SIG-M5 treated with dmso at 0.1 percent for 504 hours (cell line): ENCODE measurements at regions not wholly inside any gene's neighbourhood (a gene's known extent, or its start where the extent isn't known, plus 50 kb on each side); places are given as distances from the start of the nearest gene placed in this dataset.

ENCODE experiments used
- DNase-seq: peaks from one replicate; lab custom pipeline; 2025; ENCODE audit not compliant: unreplicated experiment; lab: John Stamatoyannopoulos, UW

DNA sequence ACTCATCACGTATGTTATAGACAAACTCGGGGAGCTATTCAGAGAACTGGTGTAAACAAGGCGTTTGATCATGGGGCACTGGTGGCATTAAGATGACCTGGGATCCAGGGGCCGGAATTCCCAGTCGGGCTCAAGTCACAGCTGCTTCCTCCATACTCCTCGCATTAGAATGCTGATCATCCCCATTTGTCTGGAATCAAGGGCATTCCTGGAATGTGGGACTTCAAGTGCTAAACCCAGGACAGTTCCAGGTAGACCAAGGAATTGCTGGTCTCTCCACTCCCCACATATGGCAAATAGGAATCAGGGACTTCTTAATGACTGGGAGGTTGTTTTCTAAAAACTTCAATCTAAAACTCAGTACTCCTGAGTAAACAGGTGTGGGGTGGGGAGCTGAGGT, 355.7 kb upstream of the RAB6C start:
- no peak for DNase-seq

DNA sequence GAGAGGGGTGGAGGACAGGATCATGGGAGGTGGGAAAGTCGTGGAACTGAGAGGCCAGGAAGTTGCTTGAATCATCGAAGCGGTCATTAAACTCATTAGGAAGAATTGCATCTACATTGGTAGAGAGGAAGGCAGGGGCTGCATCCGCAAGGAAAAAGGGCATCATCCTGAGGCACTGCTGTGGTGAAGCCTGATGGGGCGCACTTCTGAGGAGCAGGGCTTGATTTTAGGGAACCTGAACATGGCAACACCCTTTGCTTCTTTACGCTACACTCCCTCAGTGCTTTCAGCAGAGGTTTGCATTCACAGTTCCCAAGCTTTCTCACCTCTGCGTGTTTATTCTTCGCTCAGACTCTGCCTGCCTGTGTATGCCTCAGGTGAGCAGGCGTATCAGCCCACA, 352.0 kb upstream of the RAB6C start:
- no peak for DNase-seq

GRCh38 chr2:129636692-129637091, 342.8 kb upstream of the RAB6C start:
- no peak for DNase-seq

GRCh38 chr2:129641371-129641770, 338.1 kb upstream of the RAB6C start:
- no peak for DNase-seq

DNA sequence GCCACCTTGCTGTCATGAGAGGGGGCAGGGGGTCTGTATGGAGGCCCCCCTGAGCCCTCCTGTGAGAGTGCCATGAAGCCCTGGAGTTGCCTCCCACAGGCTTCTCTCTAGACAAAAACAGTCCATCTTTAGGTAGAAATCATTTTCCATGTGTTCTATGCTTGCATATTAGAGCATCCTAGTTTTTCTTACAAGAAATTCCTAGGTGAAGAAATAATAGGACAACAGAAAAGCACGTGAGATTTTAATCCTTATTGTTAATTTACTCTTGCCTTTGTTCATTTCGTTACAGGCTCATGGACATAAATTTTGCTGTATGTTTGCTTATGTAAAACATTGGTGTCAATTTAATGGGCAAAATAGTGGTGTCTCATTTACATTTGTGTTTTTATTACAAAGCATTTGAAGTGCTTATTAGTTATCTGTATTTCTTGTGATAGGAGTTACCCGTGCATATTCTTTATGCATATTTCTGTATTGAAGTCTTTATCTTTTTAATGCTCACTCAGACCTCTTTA, 336.9 kb upstream of the RAB6C start:
- DNase-seq, result no peak

GRCh38 chr2:129645335-129645734, 334.1 kb upstream of the RAB6C start:
- DNase-seq, result no peak

GRCh38 chr2:129646107-129646506, 333.4 kb upstream of the RAB6C start:
- DNase-seq, result no peak

GRCh38 chr2:129653246-129653645, 326.2 kb upstream of the RAB6C start:
- no peak for DNase-seq

- DNase-seq, result no peak
Measured at GRCh38 chr2:129654331-129654730, 325.1 kb upstream of the RAB6C start.

DNA sequence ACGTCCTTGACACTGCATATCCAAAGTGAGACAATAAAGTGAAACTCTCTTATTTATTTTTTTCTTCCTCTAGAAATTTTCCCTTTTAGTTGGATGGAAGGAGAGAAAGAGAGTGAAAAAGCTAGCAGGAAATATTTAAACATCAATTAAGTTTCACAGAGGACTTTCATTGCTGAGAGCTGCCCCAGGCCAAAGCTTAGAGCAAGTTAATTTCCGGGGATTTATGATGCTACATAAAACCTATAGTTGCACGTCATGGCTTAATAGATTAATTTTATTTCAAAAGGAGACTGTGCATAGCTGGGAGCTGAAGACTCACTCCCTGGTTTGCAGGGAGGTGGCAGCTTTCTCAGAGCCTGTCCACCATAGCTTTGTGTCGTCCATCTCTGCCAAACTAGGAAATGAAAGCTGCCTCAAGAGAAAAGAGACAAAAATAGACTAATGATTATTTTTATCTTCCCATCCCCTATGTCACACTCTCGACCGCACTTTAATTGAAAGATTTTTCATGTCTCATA, 323.3 kb upstream of the RAB6C start:
- DNase-seq, result no peak

DNA sequence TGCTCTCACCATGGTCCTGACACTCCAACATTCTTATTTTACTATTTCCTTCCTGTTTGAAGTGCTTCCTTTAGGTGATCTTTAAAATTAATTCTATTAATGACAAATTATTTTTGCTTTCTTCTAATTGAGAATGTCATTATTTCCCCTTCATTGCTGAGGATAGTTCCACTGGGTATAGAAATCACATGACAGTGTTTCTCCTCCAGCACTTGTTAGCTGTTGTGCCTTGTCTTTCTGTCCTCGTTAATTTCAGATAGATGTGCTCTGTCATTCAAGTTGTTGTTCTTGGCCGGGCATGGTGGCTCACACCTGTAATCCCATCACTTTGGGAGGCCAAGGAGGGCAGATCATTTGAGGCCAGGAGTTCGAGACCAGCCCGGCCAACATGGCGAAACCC, 321.0 kb upstream of the RAB6C start:
- no peak for DNase-seq

DNA sequence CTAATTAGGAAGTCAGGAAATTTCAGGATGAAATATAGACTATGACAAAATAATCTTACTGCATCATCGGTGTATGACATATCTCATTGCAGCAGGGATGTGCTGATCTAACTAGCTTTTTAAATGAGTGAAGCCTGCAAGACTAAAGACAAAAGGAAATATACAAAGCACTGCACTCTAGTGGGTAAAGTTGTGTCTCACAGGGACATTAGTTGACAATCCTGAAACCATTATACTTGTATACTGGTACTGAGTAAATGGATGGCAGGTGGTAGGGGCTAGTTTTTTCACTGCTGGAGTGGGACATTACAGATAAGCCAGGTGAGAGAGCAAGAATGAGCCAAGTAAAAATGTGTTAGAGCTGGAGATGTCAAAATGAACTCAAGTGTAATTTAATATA, 317.5 kb upstream of the RAB6C start:
- no peak for DNase-seq

- DNase-seq, result no peak
Measured at GRCh38 chr2:129667577-129667976, 311.9 kb upstream of the RAB6C start.

GRCh38 chr2:129672521-129672920, 306.9 kb upstream of the RAB6C start:
- DNase-seq, result no peak

GRCh38 chr2:129673234-129673633, 306.2 kb upstream of the RAB6C start:
- DNase-seq, result no peak

GRCh38 chr2:129673847-129674711, 305.4 kb upstream of the RAB6C start:
- DNase-seq, result no peak

DNA sequence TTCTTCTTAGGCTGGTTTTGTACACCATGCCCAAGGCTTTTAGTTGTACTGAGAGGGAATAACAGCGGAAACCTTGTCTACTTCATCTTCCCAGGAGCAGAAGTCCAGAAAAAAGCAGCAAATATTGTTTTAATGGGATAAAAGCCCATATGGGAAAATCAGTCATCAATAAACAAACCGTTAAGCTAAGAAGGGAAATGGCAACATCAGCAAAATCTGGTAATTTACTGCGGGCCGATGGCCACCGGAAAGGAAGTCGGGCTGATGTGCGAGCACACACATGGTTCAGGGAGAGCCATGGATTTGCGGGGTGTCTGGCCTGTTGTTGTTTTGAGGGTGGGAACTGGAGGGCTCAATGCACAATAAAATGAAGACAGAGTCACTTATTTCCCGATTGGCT, 300.7 kb upstream of the RAB6C start:
- no peak for DNase-seq

- DNase-seq, result no peak
Measured at GRCh38 chr2:129681788-129682187, 297.7 kb upstream of the RAB6C start.

DNA sequence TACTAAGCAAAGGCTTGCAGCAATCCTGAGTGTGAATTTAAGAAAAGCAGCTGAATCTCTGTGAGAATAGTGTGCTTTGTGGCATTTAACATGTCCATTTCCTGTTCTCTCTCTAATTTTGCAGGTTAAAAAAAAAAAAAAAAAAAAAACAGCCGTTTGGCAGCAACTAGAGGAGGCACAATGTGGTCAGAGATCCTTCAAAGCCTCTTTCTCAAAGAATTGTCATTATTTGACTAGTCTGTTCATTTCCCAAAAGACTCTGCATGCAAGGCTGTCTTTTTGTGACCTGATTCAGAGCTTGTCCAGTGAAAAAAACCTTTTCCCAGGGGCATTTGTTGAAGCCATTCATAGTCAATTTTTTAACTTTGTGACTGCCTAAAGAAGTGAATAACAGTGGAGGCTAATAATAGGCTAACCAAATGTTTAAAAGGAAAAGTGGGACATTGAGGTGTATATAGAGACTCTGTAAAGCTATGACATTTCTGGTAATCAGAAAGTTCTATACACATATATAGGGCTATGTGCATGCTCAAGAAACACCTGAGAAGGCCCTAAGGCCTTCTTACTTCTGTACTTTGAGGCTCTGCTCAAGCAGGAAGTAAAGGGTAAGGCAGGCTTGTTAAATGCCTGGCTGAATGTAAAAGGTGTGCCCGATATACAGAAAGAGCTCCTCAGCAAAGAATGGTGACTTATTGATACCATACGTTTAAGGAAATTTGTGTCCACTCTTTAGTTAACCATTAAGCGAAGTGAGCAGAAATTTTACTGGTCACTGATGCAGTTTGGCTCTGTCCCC, 289.6 kb upstream of the RAB6C start:
- no peak for DNase-seq

- no peak for DNase-seq
Measured at GRCh38 chr2:129695496-129695895, 284.0 kb upstream of the RAB6C start.

- DNase-seq, result no peak
Measured at GRCh38 chr2:129698593-129698992, 280.9 kb upstream of the RAB6C start.
